T-helper 1 cell treated with Interleukin-12 subunit alpha and Interleukin-12 subunit beta and Interleukin-4 antibody, amounts not matched to agents 30 μg/mL and 1 μg/mL, for 36 hours (primary cell): ENCODE measurements at regions not wholly inside any gene's neighbourhood (a gene's known extent, or its start where the extent isn't known, plus 50 kb on each side); places are given as distances from the start of the nearest gene placed in this dataset.

ENCODE experiments used
- H3K27ac Mint-ChIP-seq: one replicate; pipeline ENCODE4 v1.8.0; 2021; ENCODE audit warnings: mild to moderate bottlenecking, mixed read lengths
- H3K27me3 Mint-ChIP-seq: one replicate; pipeline ENCODE4 v1.8.0; 2021; ENCODE audit warnings: low read depth, mixed read lengths
- H3K36me3 Mint-ChIP-seq: one replicate; pipeline ENCODE4 v1.8.0; 2021; ENCODE audit warnings: low read depth, mixed read lengths
- H3K4me1 Mint-ChIP-seq: one replicate; pipeline ENCODE4 v1.8.0; 2021; ENCODE audit warnings: low read depth, mixed read lengths
- H3K4me3 Mint-ChIP-seq: one replicate; pipeline ENCODE4 v1.8.0; 2021; ENCODE audit warnings: mild to moderate bottlenecking, moderate library complexity, mixed read lengths
- H3K9me3 Mint-ChIP-seq: one replicate; pipeline ENCODE4 v1.8.0; 2021; ENCODE audit warnings: mixed read lengths

GRCh38 chr20:9935285-9935684 lies 96.4 kb upstream of the PAK5 start:
- Mint-ChIP-seq H3K27ac (no peak overlapping the region), H3K4me3 (no peak overlapping the region), H3K27me3 (no peaks in the 10 kb centered on the region), H3K9me3 (no peaks in the 10 kb centered on the region), H3K4me1 (no peaks in the 10 kb centered on the region), H3K36me3 (no peaks in the 10 kb centered on the region)

GRCh38 chr20:9930142-9930541 lies 91.3 kb upstream of the PAK5 start:
- Mint-ChIP-seq H3K27ac (no peak overlapping the region), H3K36me3 (no peaks in the 10 kb centered on the region), H3K4me1 (no peaks in the 10 kb centered on the region), H3K4me3 (no peak overlapping the region), H3K27me3 (no peaks in the 10 kb centered on the region), H3K9me3 (no peaks in the 10 kb centered on the region)

GRCh38 chr20:9928955-9929354 lies 90.1 kb upstream of the PAK5 start:
- Mint-ChIP-seq H3K4me3 (no peak overlapping the region), H3K27me3 (no peaks in the 10 kb centered on the region), H3K27ac (no peak overlapping the region), H3K9me3 (no peaks in the 10 kb centered on the region), H3K36me3 (no peaks in the 10 kb centered on the region), H3K4me1 (no peaks in the 10 kb centered on the region)

GRCh38 chr20:9928281-9928737 lies 89.4 kb upstream of the PAK5 start:
- Mint-ChIP-seq H3K9me3 (no peaks in the 10 kb centered on the region), H3K4me1 (no peaks in the 10 kb centered on the region), H3K4me3 (no peak overlapping the region), H3K36me3 (no peaks in the 10 kb centered on the region), H3K27ac (no peak overlapping the region), H3K27me3 (no peaks in the 10 kb centered on the region)

- no peaks in the 10 kb centered on the region for H3K36me3 Mint-ChIP-seq
- no peaks in the 10 kb centered on the region for H3K4me1 Mint-ChIP-seq
- H3K27ac Mint-ChIP-seq, result no peak overlapping the region
- no peak overlapping the region for H3K4me3 Mint-ChIP-seq
- H3K27me3 Mint-ChIP-seq, result no peaks in the 10 kb centered on the region
- no peaks in the 10 kb centered on the region for H3K9me3 Mint-ChIP-seq
Observed at GRCh38 chr20:9927224-9927623, 88.3 kb upstream of the PAK5 start.

GRCh38 chr20:9926476-9926875 lies 87.6 kb upstream of the PAK5 start:
- H3K9me3 Mint-ChIP-seq, result no peaks in the 10 kb centered on the region

GRCh38 chr20:9926007-9926406 lies 87.1 kb upstream of the PAK5 start:
- no peak overlapping the region for H3K27ac Mint-ChIP-seq
- no peaks in the 10 kb centered on the region for H3K9me3 Mint-ChIP-seq
- H3K4me1 Mint-ChIP-seq, result no peaks in the 10 kb centered on the region
- H3K4me3 Mint-ChIP-seq, result no peak overlapping the region
- no peaks in the 10 kb centered on the region for H3K27me3 Mint-ChIP-seq
- no peaks in the 10 kb centered on the region for H3K36me3 Mint-ChIP-seq

More at GRCh38 chr20:9926476-9926875, 87.6 kb upstream of the PAK5 start:
- no peaks in the 10 kb centered on the region for H3K36me3 Mint-ChIP-seq
- no peak overlapping the region for H3K27ac Mint-ChIP-seq
- no peak overlapping the region for H3K4me3 Mint-ChIP-seq
- no peaks in the 10 kb centered on the region for H3K4me1 Mint-ChIP-seq
- H3K27me3 Mint-ChIP-seq, result no peaks in the 10 kb centered on the region

- Mint-ChIP-seq H3K4me1 (no peaks in the 10 kb centered on the region), H3K36me3 (no peaks in the 10 kb centered on the region), H3K4me3 (no peak overlapping the region), H3K9me3 (no peaks in the 10 kb centered on the region), H3K27ac (no peak overlapping the region), H3K27me3 (no peaks in the 10 kb centered on the region)
Observed at GRCh38 chr20:9923648-9924047, 84.8 kb upstream of the PAK5 start.

GRCh38 chr20:9920866-9921265 lies 82.0 kb upstream of the PAK5 start:
- no peaks in the 10 kb centered on the region for H3K27me3 Mint-ChIP-seq
- no peak overlapping the region for H3K27ac Mint-ChIP-seq
- no peak overlapping the region for H3K4me3 Mint-ChIP-seq
- H3K4me1 Mint-ChIP-seq, result no peaks in the 10 kb centered on the region
- H3K36me3 Mint-ChIP-seq, result no peaks in the 10 kb centered on the region
- no peaks in the 10 kb centered on the region for H3K9me3 Mint-ChIP-seq

- H3K27me3 Mint-ChIP-seq, result no peaks in the 10 kb centered on the region
- no peak overlapping the region for H3K27ac Mint-ChIP-seq
- no peak overlapping the region for H3K4me3 Mint-ChIP-seq
- H3K36me3 Mint-ChIP-seq, result no peaks in the 10 kb centered on the region
- no peaks in the 10 kb centered on the region for H3K9me3 Mint-ChIP-seq
- H3K4me1 Mint-ChIP-seq, result no peaks in the 10 kb centered on the region
Observed at GRCh38 chr20:9919271-9920014, 80.6 kb upstream of the PAK5 start.

- Mint-ChIP-seq H3K9me3 (no peaks in the 10 kb centered on the region), H3K4me3 (no peak overlapping the region), H3K27me3 (no peaks in the 10 kb centered on the region), H3K4me1 (no peaks in the 10 kb centered on the region), H3K36me3 (no peaks in the 10 kb centered on the region), H3K27ac (no peak overlapping the region)
Observed at GRCh38 chr20:9918348-9918747, 79.5 kb upstream of the PAK5 start.

GRCh38 chr20:9916761-9917160 lies 77.9 kb upstream of the PAK5 start:
- Mint-ChIP-seq H3K4me3 (no peak overlapping the region), H3K36me3 (no peaks in the 10 kb centered on the region), H3K27ac (no peak overlapping the region), H3K27me3 (no peaks in the 10 kb centered on the region), H3K9me3 (no peaks in the 10 kb centered on the region), H3K4me1 (no peaks in the 10 kb centered on the region)

- Mint-ChIP-seq H3K9me3 (no peaks in the 10 kb centered on the region), H3K27ac (no peak overlapping the region), H3K4me3 (no peak overlapping the region), H3K36me3 (no peaks in the 10 kb centered on the region), H3K27me3 (no peaks in the 10 kb centered on the region), H3K4me1 (no peaks in the 10 kb centered on the region)
Observed at GRCh38 chr20:9912858-9913434, 74.1 kb upstream of the PAK5 start.

GRCh38 chr20:9912290-9912689 lies 73.4 kb upstream of the PAK5 start:
- Mint-ChIP-seq H3K27me3 (no peaks in the 10 kb centered on the region), H3K27ac (no peak overlapping the region), H3K36me3 (no peaks in the 10 kb centered on the region), H3K4me1 (no peaks in the 10 kb centered on the region), H3K4me3 (no peak overlapping the region), H3K9me3 (no peaks in the 10 kb centered on the region)

- no peaks in the 10 kb centered on the region for H3K4me1 Mint-ChIP-seq
- no peaks in the 10 kb centered on the region for H3K9me3 Mint-ChIP-seq
- no peak overlapping the region for H3K4me3 Mint-ChIP-seq
- no peaks in the 10 kb centered on the region for H3K27me3 Mint-ChIP-seq
- no peaks in the 10 kb centered on the region for H3K36me3 Mint-ChIP-seq
- H3K27ac Mint-ChIP-seq, result no peak overlapping the region
Observed at GRCh38 chr20:9911519-9911918, 72.6 kb upstream of the PAK5 start.
